ENCODE measurements at regions not wholly inside any gene's neighbourhood (a gene's known extent, or its start where the extent isn't known, plus 50 kb on each side); places are given as distances from the start of the nearest gene placed in this dataset.

DNA sequence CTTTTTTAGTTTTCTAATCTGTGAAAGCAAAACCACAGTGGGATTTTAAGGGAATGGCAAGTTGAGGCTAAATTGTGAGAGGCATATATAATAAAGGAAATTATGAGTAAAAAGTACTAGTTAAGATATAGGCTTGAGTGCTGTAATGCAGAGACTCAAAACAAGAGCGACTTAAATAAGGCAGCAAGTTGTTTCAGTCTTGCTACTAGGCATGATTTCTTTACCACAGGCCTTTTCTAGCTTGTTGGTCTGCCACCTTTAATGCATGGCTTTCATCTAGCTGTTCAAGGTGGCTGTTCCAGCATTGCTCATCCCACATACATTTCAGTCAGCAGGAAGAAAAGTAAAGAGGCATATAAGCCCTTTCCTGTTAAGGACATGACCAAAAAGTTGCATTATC is 427.9 kb upstream of the ADAMTSL1 start:
- intact Hi-C loops (cut with micrococcal nuclease): no loop called here
- ChIA-PET POLR2A (ENCODE audit: unreplicated experiment) (no interaction called here), CTCF (no interaction called here)
- Histone ChIP-seq H3K4me2 (ENCODE audit: low read length) (no peak overlapping the region), H3K27ac (ENCODE audit: low read length) (no peak overlapping the region), H3K9me3 (ENCODE audit: low read length) (no peaks in the 10 kb centered on the region), H3K4me1 (ENCODE audit: insufficient read depth, low read length) (no peaks in the 10 kb centered on the region), H2AFZ (ENCODE audit: low read length) (no peak overlapping the region), H3K4me3 (ENCODE audit: low read length) (no peak overlapping the region), H3F3A (ENCODE audit: low read length, unreplicated experiment) (no peaks in the 10 kb centered on the region), H3K79me2 (ENCODE audit: low read length) (no peaks in the 10 kb centered on the region), H3K9ac (ENCODE audit: low read length) (no peak overlapping the region), H3K9me2 (replicated peaks; ENCODE audit: low read length) (no peaks in the 10 kb centered on the region), H3K36me3 (ENCODE audit: low read depth, low read length) (no peaks in the 10 kb centered on the region), H3K27me3 (ENCODE audit: low read length) (no peaks in the 10 kb centered on the region), H4K20me1 (ENCODE audit: low read length) (no peaks in the 10 kb centered on the region)
- DNase-seq (no peak), ATAC-seq (no peak)
- TF ChIP-seq EZH2 (IDR thresholded peaks at IDR 0.05; ENCODE audit: low read length, unreplicated experiment) (no peak), EZH2phosphoT487 (IDR thresholded peaks at IDR 0.05; ENCODE audit: borderline replicate concordance, low read length) (no peak)
- TF ChIP-seq, protein P1, sequence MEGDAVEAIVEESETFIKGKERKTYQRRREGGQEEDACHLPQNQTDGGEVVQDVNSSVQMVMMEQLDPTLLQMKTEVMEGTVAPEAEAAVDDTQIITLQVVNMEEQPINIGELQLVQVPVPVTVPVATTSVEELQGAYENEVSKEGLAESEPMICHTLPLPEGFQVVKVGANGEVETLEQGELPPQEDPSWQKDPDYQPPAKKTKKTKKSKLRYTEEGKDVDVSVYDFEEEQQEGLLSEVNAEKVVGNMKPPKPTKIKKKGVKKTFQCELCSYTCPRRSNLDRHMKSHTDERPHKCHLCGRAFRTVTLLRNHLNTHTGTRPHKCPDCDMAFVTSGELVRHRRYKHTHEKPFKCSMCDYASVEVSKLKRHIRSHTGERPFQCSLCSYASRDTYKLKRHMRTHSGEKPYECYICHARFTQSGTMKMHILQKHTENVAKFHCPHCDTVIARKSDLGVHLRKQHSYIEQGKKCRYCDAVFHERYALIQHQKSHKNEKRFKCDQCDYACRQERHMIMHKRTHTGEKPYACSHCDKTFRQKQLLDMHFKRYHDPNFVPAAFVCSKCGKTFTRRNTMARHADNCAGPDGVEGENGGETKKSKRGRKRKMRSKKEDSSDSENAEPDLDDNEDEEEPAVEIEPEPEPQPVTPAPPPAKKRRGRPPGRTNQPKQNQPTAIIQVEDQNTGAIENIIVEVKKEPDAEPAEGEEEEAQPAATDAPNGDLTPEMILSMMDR (conservative IDR thresholded peaks at IDR 0.05; ENCODE audit: low read depth, low read length): no peak
- no TSS peak for BruUV-seq (replicated peaks)

DNA sequence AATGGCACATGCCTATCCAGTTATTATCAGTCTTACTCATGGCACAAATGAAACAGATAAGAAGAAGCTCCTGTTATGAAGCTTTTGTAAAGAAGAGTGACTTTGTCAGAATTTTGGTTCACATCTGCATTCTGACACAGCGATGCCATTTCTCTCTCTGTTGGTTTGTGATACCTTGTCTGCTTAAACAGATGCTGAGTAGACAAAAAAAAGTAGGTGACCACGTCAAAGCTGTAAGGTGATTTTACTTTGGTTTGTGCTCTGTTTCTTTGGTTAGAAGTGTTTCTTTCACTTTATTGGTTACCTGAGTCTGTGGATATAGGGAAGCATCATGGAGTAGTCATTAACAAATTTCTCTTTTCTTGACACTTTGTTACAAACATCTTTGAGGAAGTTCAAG is 422.3 kb upstream of the ADAMTSL1 start:
- Histone ChIP-seq H3K36me3 (ENCODE audit: low read depth, low read length) (no peaks in the 10 kb centered on the region), H3K4me2 (ENCODE audit: low read length) (no peak overlapping the region), H4K20me1 (ENCODE audit: low read length) (no peaks in the 10 kb centered on the region), H3K27me3 (ENCODE audit: low read length) (no peaks in the 10 kb centered on the region), H3F3A (ENCODE audit: low read length, unreplicated experiment) (no peaks in the 10 kb centered on the region), H3K9me2 (replicated peaks; ENCODE audit: low read length) (no peaks in the 10 kb centered on the region), H3K9me3 (ENCODE audit: low read length) (no peaks in the 10 kb centered on the region), H3K27ac (ENCODE audit: low read length) (no peak overlapping the region), H3K4me1 (ENCODE audit: insufficient read depth, low read length) (no peaks in the 10 kb centered on the region), H3K79me2 (ENCODE audit: low read length) (no peaks in the 10 kb centered on the region), H2AFZ (ENCODE audit: low read length) (no peak overlapping the region), H3K4me3 (ENCODE audit: low read length) (no peak overlapping the region), H3K9ac (ENCODE audit: low read length) (no peak overlapping the region)
- TF ChIP-seq EZH2 (IDR thresholded peaks at IDR 0.05; ENCODE audit: low read length, unreplicated experiment) (no peak), EZH2phosphoT487 (IDR thresholded peaks at IDR 0.05; ENCODE audit: borderline replicate concordance, low read length) (no peak)
- TF ChIP-seq, protein P1 (conservative IDR thresholded peaks at IDR 0.05; ENCODE audit: low read depth, low read length): no peak
- ATAC-seq (no peak), DNase-seq (no peak)
- BruUV-seq (replicated peaks): no TSS peak
- POLR2A ChIA-PET (ENCODE audit: unreplicated experiment): no interaction called here
- intact Hi-C loops (cut with micrococcal nuclease): no loop called here
- CTCF ChIA-PET: no interaction called here

DNA sequence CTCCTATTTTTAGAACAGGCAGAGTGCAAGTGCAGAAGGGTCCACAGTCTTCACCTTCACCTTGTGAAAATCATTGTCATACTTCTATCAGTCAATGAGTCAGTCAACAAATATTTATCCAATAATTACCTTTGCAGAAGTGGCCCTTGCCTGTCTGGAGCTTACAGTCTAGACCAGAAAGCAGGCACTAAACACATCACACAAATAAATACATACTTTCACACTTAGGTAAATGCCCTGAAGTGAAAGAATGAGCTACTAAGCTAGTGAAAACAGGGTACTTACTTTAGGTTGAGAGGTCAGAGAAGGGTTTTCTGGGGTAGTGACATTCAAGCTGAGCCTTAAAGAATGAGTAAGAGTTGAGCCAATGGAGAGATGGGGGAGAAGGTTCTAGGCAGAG is 421.9 kb upstream of the ADAMTSL1 start:
- Histone ChIP-seq H3K27ac (ENCODE audit: low read length) (no peak overlapping the region), H3K79me2 (ENCODE audit: low read length) (no peaks in the 10 kb centered on the region), H3K4me3 (ENCODE audit: low read length) (no peak overlapping the region), H3K36me3 (ENCODE audit: low read depth, low read length) (no peaks in the 10 kb centered on the region), H3F3A (ENCODE audit: low read length, unreplicated experiment) (no peaks in the 10 kb centered on the region), H3K4me1 (ENCODE audit: insufficient read depth, low read length) (no peaks in the 10 kb centered on the region), H2AFZ (ENCODE audit: low read length) (no peak overlapping the region), H3K27me3 (ENCODE audit: low read length) (no peaks in the 10 kb centered on the region), H3K4me2 (ENCODE audit: low read length) (no peak overlapping the region), H3K9ac (ENCODE audit: low read length) (no peak overlapping the region), H4K20me1 (ENCODE audit: low read length) (no peaks in the 10 kb centered on the region), H3K9me3 (ENCODE audit: low read length) (no peaks in the 10 kb centered on the region), H3K9me2 (replicated peaks; ENCODE audit: low read length) (no peaks in the 10 kb centered on the region)
- TF ChIP-seq, protein P1 (conservative IDR thresholded peaks at IDR 0.05; ENCODE audit: low read depth, low read length): no peak
- TF ChIP-seq EZH2phosphoT487 (IDR thresholded peaks at IDR 0.05; ENCODE audit: borderline replicate concordance, low read length) (no peak), EZH2 (IDR thresholded peaks at IDR 0.05; ENCODE audit: low read length, unreplicated experiment) (no peak)
- no TSS peak for BruUV-seq (replicated peaks)
- no peak for DNase-seq
- POLR2A ChIA-PET (ENCODE audit: unreplicated experiment): no interaction called here
- intact Hi-C loops (cut with micrococcal nuclease): no loop called here
- no peak for ATAC-seq
- CTCF ChIA-PET: no interaction called here
